ENCODE measurements at regions not wholly inside any gene's neighbourhood (a gene's known extent, or its start where the extent isn't known, plus 50 kb on each side); places are given as distances from the start of the nearest gene placed in this dataset.

DNA sequence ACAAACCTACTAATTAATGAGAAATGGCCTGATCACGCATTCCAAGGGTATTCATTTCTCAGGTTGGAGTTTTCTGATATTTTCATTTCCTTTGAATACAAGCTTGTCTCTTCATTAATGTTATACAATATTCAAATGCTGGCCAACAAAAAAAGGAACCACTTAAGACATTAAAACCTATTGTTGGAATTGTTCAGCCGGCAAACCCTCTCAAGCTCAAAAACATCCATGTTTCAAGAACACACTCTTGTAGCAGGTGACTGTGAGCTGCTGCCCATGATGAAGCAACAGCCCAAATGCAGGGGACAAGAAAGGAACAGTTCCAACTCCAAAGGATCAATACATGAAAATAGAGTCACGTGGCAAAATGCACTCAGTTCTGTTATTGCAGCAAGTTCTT lies 454.5 kb downstream of the BCL11A start:
- no peak overlapping the region for H3K4ac ChIP-seq (replicated peaks; ENCODE audit: insufficient read length, low read depth, low read length)
- no peaks in the 10 kb centered on the region for H4K20me1 ChIP-seq (replicated peaks in 1 of 2; ENCODE audit: control insufficient read depth in 1 of 2, insufficient read depth in 2 of 2, low read length in 2 of 2)
- no peaks in the 10 kb centered on the region for H3K9me3 ChIP-seq (ENCODE audit: insufficient read depth in 2 of 2, low read depth in 1 of 2, low read length in 1 of 2)
- FAIRE-seq (no peak), DNase-seq (ENCODE audit: low read depth in 1 of 2, low spot score in 2 of 2) (no peak)
- H3K56ac ChIP-seq (replicated peaks; ENCODE audit: insufficient read length, low read depth, low read length): no peak overlapping the region
- no peak overlapping the region for H3K9ac ChIP-seq (replicated peaks in 1 of 4; ENCODE audit: extremely low read depth in 1 of 4, low read depth in 3 of 4, low read length in 3 of 4)
- WGBS, 2 experiments (ENCODE audit: extremely low coverage in 1 of 2, insufficient coverage in 1 of 2, insufficient read length in 1 of 2, insufficient replicate concordance in 2 of 2, low coverage in 1 of 2, low lambda C conversion rate in 2 of 2, missing lambda C conversion rate in 1 of 2): 92% methylated on average over 3 of the region's 3 CpGs; no CpG with 5 or more reads in 1 of the 2 experiments
- no peak overlapping the region for H3K4me2 ChIP-seq (ENCODE audit: insufficient read depth in 1 of 2, low read depth in 2 of 2, low read length in 2 of 2)
- no peak overlapping the region for H4K91ac ChIP-seq (replicated peaks; ENCODE audit: insufficient read length, low read length)
- H3K23me2 ChIP-seq (ENCODE audit: low read depth, low read length): no peaks in the 10 kb centered on the region
- no peak overlapping the region for H3K14ac ChIP-seq (ENCODE audit: insufficient read length)
- no peak overlapping the region for H2AFZ ChIP-seq (ENCODE audit: low read length)
- no peak overlapping the region for H2BK5ac ChIP-seq (ENCODE audit: low read depth, low read length)
- H3K4me1 ChIP-seq (replicated peaks in 1 of 4; ENCODE audit: control insufficient read depth in 3 of 4, insufficient read depth in 4 of 4, low read length in 3 of 4): peaks cover 3 to 6% (median 5%) of the 10 kb centered on the region in 4 experiments; a peak in 4 of 7 replicates
- H4K5ac ChIP-seq (ENCODE audit: insufficient read length, low read depth, low read length): no peak overlapping the region
- ChIA-PET CTCF (ENCODE audit: partially characterized antibody) (no interaction called here), POLR2A (ENCODE audit: partially characterized antibody) (no interaction called here)
- H3K36me3 ChIP-seq (ENCODE audit: control insufficient read depth in 2 of 4, insufficient read depth in 4 of 4, low read length in 3 of 4): no peaks in the 10 kb centered on the region
- H3K27me3 ChIP-seq (replicated peaks in 1 of 4; ENCODE audit: control insufficient read depth in 3 of 4, extremely low read depth in 1 of 4, insufficient read depth in 3 of 4, low read length in 3 of 4): peaks cover 0 to 2% (median 0%) of the 10 kb centered on the region in 4 experiments; a peak in 1 of 7 replicates
- H2BK15ac ChIP-seq (ENCODE audit: low read length): no peak overlapping the region
- no peak overlapping the region for H2BK12ac ChIP-seq (ENCODE audit: low read depth, low read length)
- H3K79me2 ChIP-seq (ENCODE audit: control insufficient read depth in 1 of 2, insufficient read depth in 2 of 2, low read length in 2 of 2): no peaks in the 10 kb centered on the region
- H2AK5ac ChIP-seq (ENCODE audit: low read depth, low read length): no peak overlapping the region
- H3K23ac ChIP-seq (ENCODE audit: insufficient read length): no peak overlapping the region
- H2BK20ac ChIP-seq (ENCODE audit: low read length): no peak overlapping the region
- no peak overlapping the region for H3K4me3 ChIP-seq (ENCODE audit: extremely low read depth in 1 of 4, insufficient read depth in 2 of 4, low read depth in 3 of 4, low read length in 4 of 4)
- H3K18ac ChIP-seq (ENCODE audit: extremely low read depth, low read length): no peak overlapping the region
- H4K8ac ChIP-seq (ENCODE audit: extremely low read depth, insufficient read depth, low read length): no peak overlapping the region
- no peak overlapping the region for H3K27ac ChIP-seq (ENCODE audit: low read depth, low read length)
- H2BK120ac ChIP-seq (replicated peaks; ENCODE audit: low read depth, low read length): no peak overlapping the region
- H3K79me1 ChIP-seq (ENCODE audit: low read depth, low read length): no peaks in the 10 kb centered on the region
- TF ChIP-seq, protein P1, sequence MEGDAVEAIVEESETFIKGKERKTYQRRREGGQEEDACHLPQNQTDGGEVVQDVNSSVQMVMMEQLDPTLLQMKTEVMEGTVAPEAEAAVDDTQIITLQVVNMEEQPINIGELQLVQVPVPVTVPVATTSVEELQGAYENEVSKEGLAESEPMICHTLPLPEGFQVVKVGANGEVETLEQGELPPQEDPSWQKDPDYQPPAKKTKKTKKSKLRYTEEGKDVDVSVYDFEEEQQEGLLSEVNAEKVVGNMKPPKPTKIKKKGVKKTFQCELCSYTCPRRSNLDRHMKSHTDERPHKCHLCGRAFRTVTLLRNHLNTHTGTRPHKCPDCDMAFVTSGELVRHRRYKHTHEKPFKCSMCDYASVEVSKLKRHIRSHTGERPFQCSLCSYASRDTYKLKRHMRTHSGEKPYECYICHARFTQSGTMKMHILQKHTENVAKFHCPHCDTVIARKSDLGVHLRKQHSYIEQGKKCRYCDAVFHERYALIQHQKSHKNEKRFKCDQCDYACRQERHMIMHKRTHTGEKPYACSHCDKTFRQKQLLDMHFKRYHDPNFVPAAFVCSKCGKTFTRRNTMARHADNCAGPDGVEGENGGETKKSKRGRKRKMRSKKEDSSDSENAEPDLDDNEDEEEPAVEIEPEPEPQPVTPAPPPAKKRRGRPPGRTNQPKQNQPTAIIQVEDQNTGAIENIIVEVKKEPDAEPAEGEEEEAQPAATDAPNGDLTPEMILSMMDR (IDR thresholded peaks at IDR 0.05; ENCODE audit: control extremely low read depth in 1 of 3, insufficient read depth in 1 of 3, low read depth in 1 of 3, low read length in 3 of 3): no peak
- TF ChIP-seq EZH2 (IDR thresholded peaks at IDR 0.05; ENCODE audit: low read depth, low read length, severe bottlenecking) (no peak), SRF (IDR thresholded peaks at IDR 0.05; ENCODE audit: low read depth, low read length) (no peak), HDAC2 (IDR thresholded peaks at IDR 0.05; ENCODE audit: borderline replicate concordance in 1 of 2, low read depth in 2 of 2, low read length in 2 of 2) (no peak), YY1 (IDR thresholded peaks at IDR 0.05; ENCODE audit: low read depth, low read length) (no peak), TCF12 (IDR thresholded peaks at IDR 0.05; ENCODE audit: low read depth, low read length) (no peak), POLR2A (IDR thresholded peaks at IDR 0.05; ENCODE audit: control extremely low read depth in 1 of 2, low read depth in 2 of 2, low read length in 2 of 2) (no peak), FOSL1 (IDR thresholded peaks at IDR 0.05; ENCODE audit: insufficient read depth, low read depth, low read length) (no peak), TAF7 (optimal IDR thresholded peaks at IDR 0.05; ENCODE audit: borderline replicate concordance, low read depth, low read length) (no peak), PHF8 (conservative IDR thresholded peaks at IDR 0.05; ENCODE audit: low read depth, low read length) (no peak), EGR1 (IDR thresholded peaks at IDR 0.05; ENCODE audit: borderline replicate concordance, low read depth, low read length) (no peak)
- TF ChIP-seq, protein P2, sequence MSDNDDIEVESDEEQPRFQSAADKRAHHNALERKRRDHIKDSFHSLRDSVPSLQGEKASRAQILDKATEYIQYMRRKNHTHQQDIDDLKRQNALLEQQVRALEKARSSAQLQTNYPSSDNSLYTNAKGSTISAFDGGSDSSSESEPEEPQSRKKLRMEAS (IDR thresholded peaks at IDR 0.05): no peak
